Stomach (tissue), 4 donors: ENCODE measurements at regions not wholly inside any gene's neighbourhood (a gene's known extent, or its start where the extent isn't known, plus 50 kb on each side); places are given as distances from the start of the nearest gene placed in this dataset.

Source experiments
- POLR2A ChIP-seq, 4 donors: fragments of 450-650 bp; IDR thresholded peaks; one replicate each; pipeline ENCODE4 v1.6.1; 2016; ENCODE audit warnings: antibody characterized with exemption in 4 of 4, control low read depth in 2 of 4, mild to moderate bottlenecking in 1 of 4, moderate library complexity in 1 of 4
- POLR2AphosphoS5 ChIP-seq, 3 donors: sonication (generic); formaldehyde crosslinking; IDR thresholded peaks; one replicate each; pipeline ENCODE4 v1.6.1; 2016; ENCODE audit warnings: antibody characterized with exemption in 3 of 3

GRCh38 chr11:25993016-25993415 lies 338.9 kb upstream of the ANO3 start:
- TF ChIP-seq POLR2AphosphoS5 (IDR thresholded peaks at IDR 0.05) (no peak), POLR2A (IDR thresholded peaks at IDR 0.05) (no peak)
